ENCODE measurements at regions not wholly inside any gene's neighbourhood (a gene's known extent, or its start where the extent isn't known, plus 50 kb on each side); places are given as distances from the start of the nearest gene placed in this dataset.

GRCh38 chr10:36602374-36602773 is 523.0 kb upstream of the ANKRD30A start:
- TF ChIP-seq CTCF (IDR thresholded peaks at IDR 0.05): no peak
- TF ChIP-seq POLR2A (IDR thresholded peaks at IDR 0.05): no peak
- no peak for TF ChIP-seq EP300 (IDR thresholded peaks at IDR 0.05)
- TF ChIP-seq POLR2AphosphoS5 (IDR thresholded peaks at IDR 0.05): no peak
